HG03103 (cell line): ENCODE measurements at regions not wholly inside any gene's neighbourhood (a gene's known extent, or its start where the extent isn't known, plus 50 kb on each side); places are given as distances from the start of the nearest gene placed in this dataset.
"Not testable (repeated sequence)": the region's sequence is repeated elsewhere in the genome, so short reads cannot be mapped to it uniquely, and the experiment has no call there.

Experiments
- ATAC-seq: cut with Tn5 transposase; IDR thresholded peaks from one replicate; pipeline ENCODE4 v1.9.1; 2021; ENCODE audit warnings: low read depth; ENCODE audit not compliant: unreplicated experiment

GRCh38 chr13:54248306-54248705, 1219.7 kb downstream of the OLFM4 start:
- ATAC-seq = no peak

- ATAC-seq = no peak
Observed at GRCh38 chr13:54261856-54262255, 1233.2 kb downstream of the OLFM4 start.

GRCh38 chr13:54263868-54264267, 1235.3 kb downstream of the OLFM4 start:
- ATAC-seq = no peak

GRCh38 chr13:54267253-54267668, 1238.6 kb downstream of the OLFM4 start:
- ATAC-seq = not testable (repeated sequence)

- not testable (repeated sequence) for ATAC-seq
Observed at GRCh38 chr13:54268013-54268695, 1239.5 kb downstream of the OLFM4 start.

- ATAC-seq = no peak
Observed at GRCh38 chr13:54287062-54287764, 1258.6 kb downstream of the OLFM4 start.

GRCh38 chr13:54301085-54301484, 1272.5 kb downstream of the OLFM4 start:
- no peak for ATAC-seq

- no peak for ATAC-seq
Observed at GRCh38 chr13:54305377-54305776, 1276.8 kb downstream of the OLFM4 start.

GRCh38 chr13:54312885-54313284, 1284.3 kb downstream of the OLFM4 start:
- ATAC-seq = no peak

- no peak for ATAC-seq
Observed at GRCh38 chr13:54317722-54318121, 1289.1 kb downstream of the OLFM4 start.

GRCh38 chr13:54337540-54337939, 1308.9 kb downstream of the OLFM4 start:
- ATAC-seq = no peak

- ATAC-seq = no peak
Observed at GRCh38 chr13:54347531-54347930, 1318.9 kb downstream of the OLFM4 start.

GRCh38 chr13:54356209-54356608, 1327.6 kb downstream of the OLFM4 start:
- no peak for ATAC-seq

- ATAC-seq = no peak
Observed at GRCh38 chr13:54356849-54357248, 1328.2 kb downstream of the OLFM4 start.

GRCh38 chr13:54357284-54357933, 1328.8 kb downstream of the OLFM4 start:
- ATAC-seq = no peak

- ATAC-seq = no peak
Observed at GRCh38 chr13:54361460-54361859, 1332.8 kb downstream of the OLFM4 start.

- no peak for ATAC-seq
Observed at GRCh38 chr13:54366728-54367127, 1338.1 kb downstream of the OLFM4 start.

- ATAC-seq = no peak
Observed at GRCh38 chr13:54367639-54368271, 1339.1 kb downstream of the OLFM4 start.

- no peak for ATAC-seq
Observed at GRCh38 chr13:54368387-54368786, 1339.8 kb downstream of the OLFM4 start.

GRCh38 chr13:54373211-54373610, 1344.6 kb downstream of the OLFM4 start:
- no peak for ATAC-seq

GRCh38 chr13:54379461-54379860, 1350.8 kb downstream of the OLFM4 start:
- ATAC-seq = no peak
